Liver (tissue), 8 donors: ENCODE measurements at regions not wholly inside any gene's neighbourhood (a gene's known extent, or its start where the extent isn't known, plus 50 kb on each side); places are given as distances from the start of the nearest gene placed in this dataset.

Experiments
- DNase-seq: peaks from one replicate; pipeline ENCODE4 v3.0.0-alpha.2; 2017; ENCODE audit warnings: low spot score
- H3K27ac ChIP-seq, 2 donors: one replicate each; pipeline ENCODE4 v1.7.0; 2013; ENCODE audit warnings: inconsistent platforms in 2 of 2, low read length in 2 of 2, control low read depth in 1 of 2, low read depth in 1 of 2, mild to moderate bottlenecking in 1 of 2
- H3K27me3 ChIP-seq, 4 donors: one replicate each; pipeline versions ENCODE4 v1.6.1 to v1.7.0; 2013; ENCODE audit warnings: low read length in 3 of 4, inconsistent platforms in 1 of 4, mild to moderate bottlenecking in 1 of 4, moderate library complexity in 1 of 4; ENCODE audit not compliant: control insufficient read depth in 4 of 4, insufficient read depth in 4 of 4
- H3K36me3 ChIP-seq, 4 donors: one replicate each; pipeline versions ENCODE4 v1.6.1 to v1.7.0; 2013; ENCODE audit warnings: low read length in 3 of 4, mild to moderate bottlenecking in 3 of 4, low read depth in 1 of 4, moderate library complexity in 1 of 4; ENCODE audit not compliant: control insufficient read depth in 4 of 4, insufficient read depth in 3 of 4
- H3K4me1 ChIP-seq, 4 donors: one replicate each; pipeline versions ENCODE4 v1.6.1 to v1.7.0; 2013; ENCODE audit warnings: low read length in 3 of 4, mild to moderate bottlenecking in 3 of 4, moderate library complexity in 1 of 4; ENCODE audit not compliant: control insufficient read depth in 4 of 4, insufficient read depth in 4 of 4
- H3K4me3 ChIP-seq, 3 donors: one replicate each; pipeline versions ENCODE4 v1.6.1 to v1.7.0; 2013; ENCODE audit warnings: low read length in 3 of 3, control low read depth in 1 of 3, low read depth in 1 of 3, mild to moderate bottlenecking in 1 of 3
- H3K9ac ChIP-seq, 2 donors: one replicate each; pipeline ENCODE4 v1.7.0; 2013; ENCODE audit warnings: low read length in 2 of 2, mild to moderate bottlenecking in 2 of 2, moderate library complexity in 2 of 2, control low read depth in 1 of 2, low read depth in 1 of 2
- H3K9me3 ChIP-seq, 4 donors: one replicate each; pipeline versions ENCODE4 v1.6.1 to v1.7.0; 2013; ENCODE audit warnings: low read length in 3 of 4; ENCODE audit not compliant: control insufficient read depth in 4 of 4
- FOXA1 ChIP-seq: IDR thresholded peaks from 2 replicates; pipeline ENCODE4 v1.6.1; 2016; ENCODE audit warnings: antibody characterized with exemption
- FOXA2 ChIP-seq: IDR thresholded peaks from 2 replicates; pipeline ENCODE4 v1.6.1; 2016; ENCODE audit warnings: antibody characterized with exemption
- GABPA ChIP-seq, 2 donors: IDR thresholded peaks in 1 of 2; conservative IDR thresholded peaks in 1 of 2; 2 replicates each; pipeline ENCODE4 v1.6.1; 2016; ENCODE audit warnings: antibody characterized with exemption in 2 of 2, mild to moderate bottlenecking in 1 of 2, moderate library complexity in 1 of 2
- HNF4G ChIP-seq: IDR thresholded peaks from 2 replicates; pipeline ENCODE4 v1.6.1; 2016; ENCODE audit warnings: antibody characterized with exemption
- JUND ChIP-seq, 2 donors: IDR thresholded peaks; 2 replicates each; pipeline ENCODE4 v1.6.1; 2016; ENCODE audit warnings: antibody characterized with exemption in 2 of 2
- NR2F2 ChIP-seq: IDR thresholded peaks from 2 replicates; pipeline ENCODE4 v1.6.1; 2016; ENCODE audit warnings: antibody characterized with exemption
- RAD21 ChIP-seq, 2 donors: IDR thresholded peaks; 2 replicates each; pipeline ENCODE4 v1.6.1; 2016; ENCODE audit warnings: antibody characterized with exemption in 2 of 2, mild to moderate bottlenecking in 2 of 2
- RXRA ChIP-seq, 2 donors: IDR thresholded peaks; 2 replicates each; pipeline ENCODE4 v1.6.1; 2017 to 2018; ENCODE audit warnings: antibody characterized with exemption in 2 of 2, mild to moderate bottlenecking in 1 of 2
- SP1 ChIP-seq: IDR thresholded peaks from 2 replicates; pipeline ENCODE4 v1.6.1; 2018; ENCODE audit warnings: antibody characterized with exemption, mild to moderate bottlenecking
- TAF1 ChIP-seq: conservative IDR thresholded peaks from 2 replicates; pipeline ENCODE4 v1.6.1; 2016; ENCODE audit warnings: antibody characterized with exemption, mild to moderate bottlenecking
- YY1 ChIP-seq: IDR thresholded peaks from 2 replicates; pipeline ENCODE4 v1.6.1; 2016; ENCODE audit warnings: antibody characterized with exemption, mild to moderate bottlenecking
- WGBS: extraction: QIAGEN DNeasy Blood & Tissue Kit; methylation state at CpG from one replicate; pipeline ENCODE4 v1.1.7; 2013; 5-methylcytosine and 5-hydroxymethylcytosine counted together
- TF ChIP-seq, protein P1 (sequence below): IDR thresholded peaks from 2 replicates; pipeline ENCODE4 v1.6.1; 2016; ENCODE audit warnings: antibody characterized with exemption, mild to moderate bottlenecking
- TF ChIP-seq, protein P2 (sequence below): fragments of 150-350 bp; IDR thresholded peaks from 2 replicates; pipeline ENCODE4 v1.5.1; 2017; ENCODE audit warnings: improper control_type of control experiment, low read depth, low read length; ENCODE audit not compliant: missing input control
- TF ChIP-seq, protein P3 (sequence below): IDR thresholded peaks from 2 replicates; pipeline ENCODE4 v1.6.1; 2016; ENCODE audit warnings: antibody characterized with exemption
- TF ChIP-seq, protein P4 (sequence below): IDR thresholded peaks from 2 replicates; pipeline ENCODE4 v1.6.1; 2016; ENCODE audit warnings: antibody characterized with exemption
- TF ChIP-seq, protein P5 (sequence below): IDR thresholded peaks from 2 replicates; pipeline ENCODE4 v1.6.1; 2016; ENCODE audit warnings: antibody characterized with exemption
- donor health status: healthy.
- donor health status: healthy.
- donor health status: healthy.
- donor health status: healthy.
- donor health status: healthy.

DNA sequence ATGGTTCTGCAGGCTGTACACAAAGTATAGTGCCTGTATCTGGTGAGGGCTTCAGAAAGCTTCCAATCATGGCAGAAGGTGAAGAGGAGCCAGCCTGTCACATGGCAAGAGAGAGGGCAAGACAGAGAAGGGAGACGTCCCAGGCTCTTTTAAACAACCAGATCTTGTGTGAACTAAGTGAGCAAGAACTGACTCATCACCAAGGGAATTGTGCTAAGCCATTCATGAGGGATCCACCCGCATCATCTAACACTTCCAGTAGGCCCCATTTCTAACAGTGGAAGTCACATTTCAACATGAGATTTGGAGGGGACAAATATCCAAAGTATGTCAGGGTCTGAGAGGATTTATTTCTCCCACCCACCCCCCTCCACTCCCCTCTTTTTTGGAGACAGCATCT is 56.2 kb upstream of the ELAC2 start (continued):
- TF ChIP-seq, protein P1, sequence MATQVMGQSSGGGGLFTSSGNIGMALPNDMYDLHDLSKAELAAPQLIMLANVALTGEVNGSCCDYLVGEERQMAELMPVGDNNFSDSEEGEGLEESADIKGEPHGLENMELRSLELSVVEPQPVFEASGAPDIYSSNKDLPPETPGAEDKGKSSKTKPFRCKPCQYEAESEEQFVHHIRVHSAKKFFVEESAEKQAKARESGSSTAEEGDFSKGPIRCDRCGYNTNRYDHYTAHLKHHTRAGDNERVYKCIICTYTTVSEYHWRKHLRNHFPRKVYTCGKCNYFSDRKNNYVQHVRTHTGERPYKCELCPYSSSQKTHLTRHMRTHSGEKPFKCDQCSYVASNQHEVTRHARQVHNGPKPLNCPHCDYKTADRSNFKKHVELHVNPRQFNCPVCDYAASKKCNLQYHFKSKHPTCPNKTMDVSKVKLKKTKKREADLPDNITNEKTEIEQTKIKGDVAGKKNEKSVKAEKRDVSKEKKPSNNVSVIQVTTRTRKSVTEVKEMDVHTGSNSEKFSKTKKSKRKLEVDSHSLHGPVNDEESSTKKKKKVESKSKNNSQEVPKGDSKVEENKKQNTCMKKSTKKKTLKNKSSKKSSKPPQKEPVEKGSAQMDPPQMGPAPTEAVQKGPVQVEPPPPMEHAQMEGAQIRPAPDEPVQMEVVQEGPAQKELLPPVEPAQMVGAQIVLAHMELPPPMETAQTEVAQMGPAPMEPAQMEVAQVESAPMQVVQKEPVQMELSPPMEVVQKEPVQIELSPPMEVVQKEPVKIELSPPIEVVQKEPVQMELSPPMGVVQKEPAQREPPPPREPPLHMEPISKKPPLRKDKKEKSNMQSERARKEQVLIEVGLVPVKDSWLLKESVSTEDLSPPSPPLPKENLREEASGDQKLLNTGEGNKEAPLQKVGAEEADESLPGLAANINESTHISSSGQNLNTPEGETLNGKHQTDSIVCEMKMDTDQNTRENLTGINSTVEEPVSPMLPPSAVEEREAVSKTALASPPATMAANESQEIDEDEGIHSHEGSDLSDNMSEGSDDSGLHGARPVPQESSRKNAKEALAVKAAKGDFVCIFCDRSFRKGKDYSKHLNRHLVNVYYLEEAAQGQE: no peak
- no peak for TF ChIP-seq GABPA (IDR thresholded peaks at IDR 0.05 in 1 of 2, conservative IDR thresholded peaks at IDR 0.05 in 1 of 2)
- no peak for TF ChIP-seq YY1

DNA sequence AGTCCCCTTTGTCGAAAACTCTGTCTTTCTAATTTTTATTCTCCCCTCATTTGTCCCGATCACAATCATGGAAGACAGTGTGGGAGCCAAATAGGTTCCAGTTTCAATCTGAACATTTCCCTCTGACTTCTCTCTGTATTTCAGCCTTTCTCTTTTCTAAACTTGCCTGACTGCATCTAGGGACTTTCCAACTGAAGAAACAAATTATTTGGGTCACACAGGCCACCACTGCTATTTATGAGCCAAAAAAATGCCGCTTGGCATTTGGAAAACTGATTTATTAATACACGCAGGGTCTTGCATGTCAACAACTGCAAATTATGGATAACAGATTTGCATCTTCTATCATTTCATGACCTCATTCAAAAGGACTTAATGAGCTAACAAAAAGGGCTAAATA is 55.2 kb upstream of the ELAC2 start:
- WGBS: 72% methylated on average over 4 of the region's 4 CpGs
- no peaks in the 10 kb centered on the region for H3K36me3 ChIP-seq
- peaks cover 0 to 5% (median 3%) of the 10 kb centered on the region in 4 donors for H3K9me3 ChIP-seq
- DNase-seq: no peak
- no peaks in the 10 kb centered on the region for H3K4me1 ChIP-seq
- no peak overlapping the region for H3K27ac ChIP-seq
- no peak overlapping the region for H3K4me3 ChIP-seq
- TF ChIP-seq NR2F2 (no peak), HNF4G (no peak), JUND (IDR thresholded peaks at IDR 0.05) (no peak), GABPA (IDR thresholded peaks at IDR 0.05 in 1 of 2, conservative IDR thresholded peaks at IDR 0.05 in 1 of 2) (no peak), FOXA2 (no peak), TAF1 (no peak), SP1 (no peak), FOXA1 (no peak), RXRA (IDR thresholded peaks at IDR 0.05) (no peak), RAD21 (IDR thresholded peaks at IDR 0.05) (no peak)
- TF ChIP-seq, protein P2, sequence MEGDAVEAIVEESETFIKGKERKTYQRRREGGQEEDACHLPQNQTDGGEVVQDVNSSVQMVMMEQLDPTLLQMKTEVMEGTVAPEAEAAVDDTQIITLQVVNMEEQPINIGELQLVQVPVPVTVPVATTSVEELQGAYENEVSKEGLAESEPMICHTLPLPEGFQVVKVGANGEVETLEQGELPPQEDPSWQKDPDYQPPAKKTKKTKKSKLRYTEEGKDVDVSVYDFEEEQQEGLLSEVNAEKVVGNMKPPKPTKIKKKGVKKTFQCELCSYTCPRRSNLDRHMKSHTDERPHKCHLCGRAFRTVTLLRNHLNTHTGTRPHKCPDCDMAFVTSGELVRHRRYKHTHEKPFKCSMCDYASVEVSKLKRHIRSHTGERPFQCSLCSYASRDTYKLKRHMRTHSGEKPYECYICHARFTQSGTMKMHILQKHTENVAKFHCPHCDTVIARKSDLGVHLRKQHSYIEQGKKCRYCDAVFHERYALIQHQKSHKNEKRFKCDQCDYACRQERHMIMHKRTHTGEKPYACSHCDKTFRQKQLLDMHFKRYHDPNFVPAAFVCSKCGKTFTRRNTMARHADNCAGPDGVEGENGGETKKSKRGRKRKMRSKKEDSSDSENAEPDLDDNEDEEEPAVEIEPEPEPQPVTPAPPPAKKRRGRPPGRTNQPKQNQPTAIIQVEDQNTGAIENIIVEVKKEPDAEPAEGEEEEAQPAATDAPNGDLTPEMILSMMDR: no peak
- TF ChIP-seq, protein P3, sequence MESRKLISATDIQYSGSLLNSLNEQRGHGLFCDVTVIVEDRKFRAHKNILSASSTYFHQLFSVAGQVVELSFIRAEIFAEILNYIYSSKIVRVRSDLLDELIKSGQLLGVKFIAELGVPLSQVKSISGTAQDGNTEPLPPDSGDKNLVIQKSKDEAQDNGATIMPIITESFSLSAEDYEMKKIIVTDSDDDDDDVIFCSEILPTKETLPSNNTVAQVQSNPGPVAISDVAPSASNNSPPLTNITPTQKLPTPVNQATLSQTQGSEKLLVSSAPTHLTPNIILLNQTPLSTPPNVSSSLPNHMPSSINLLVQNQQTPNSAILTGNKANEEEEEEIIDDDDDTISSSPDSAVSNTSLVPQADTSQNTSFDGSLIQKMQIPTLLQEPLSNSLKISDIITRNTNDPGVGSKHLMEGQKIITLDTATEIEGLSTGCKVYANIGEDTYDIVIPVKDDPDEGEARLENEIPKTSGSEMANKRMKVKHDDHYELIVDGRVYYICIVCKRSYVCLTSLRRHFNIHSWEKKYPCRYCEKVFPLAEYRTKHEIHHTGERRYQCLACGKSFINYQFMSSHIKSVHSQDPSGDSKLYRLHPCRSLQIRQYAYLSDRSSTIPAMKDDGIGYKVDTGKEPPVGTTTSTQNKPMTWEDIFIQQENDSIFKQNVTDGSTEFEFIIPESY: no peak
- TF ChIP-seq, protein P4, sequence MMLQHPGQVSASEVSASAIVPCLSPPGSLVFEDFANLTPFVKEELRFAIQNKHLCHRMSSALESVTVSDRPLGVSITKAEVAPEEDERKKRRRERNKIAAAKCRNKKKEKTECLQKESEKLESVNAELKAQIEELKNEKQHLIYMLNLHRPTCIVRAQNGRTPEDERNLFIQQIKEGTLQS: no peak
- TF ChIP-seq, protein P5, sequence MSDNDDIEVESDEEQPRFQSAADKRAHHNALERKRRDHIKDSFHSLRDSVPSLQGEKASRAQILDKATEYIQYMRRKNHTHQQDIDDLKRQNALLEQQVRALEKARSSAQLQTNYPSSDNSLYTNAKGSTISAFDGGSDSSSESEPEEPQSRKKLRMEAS: no peak
- TF ChIP-seq, protein P1: no peak
- H3K27me3 ChIP-seq: peaks cover 0 to 4% (median 0%) of the 10 kb centered on the region in 4 donors
- H3K9ac ChIP-seq: no peak overlapping the region
